HFFc6 (cell line): ENCODE measurements at regions not wholly inside any gene's neighbourhood (a gene's known extent, or its start where the extent isn't known, plus 50 kb on each side); places are given as distances from the start of the nearest gene placed in this dataset.

Source experiments
- DNase-seq: peaks from one replicate; pipeline ENCODE4 v3.0.0-alpha.2; 2018
- H3K27ac Mint-ChIP-seq: 2 replicates; pipeline ENCODE4 v1.8.0; 2020; ENCODE audit warnings: mild to moderate bottlenecking, mixed read lengths
- H3K27me3 Mint-ChIP-seq: 2 replicates; pipeline ENCODE4 v1.8.0; 2021; ENCODE audit warnings: mild to moderate bottlenecking, moderate library complexity, mixed read lengths; ENCODE audit not compliant: insufficient read depth
- H3K36me3 Mint-ChIP-seq: 2 replicates; pipeline ENCODE4 v1.8.0; 2021; ENCODE audit warnings: low read depth, mixed read lengths
- H3K4me1 Mint-ChIP-seq: 2 replicates; pipeline ENCODE4 v1.8.0; 2020; ENCODE audit warnings: low read depth, mixed read lengths
- H3K4me3 Mint-ChIP-seq: 2 replicates; pipeline ENCODE4 v1.8.0; 2020; ENCODE audit warnings: mild to moderate bottlenecking, moderate library complexity, mixed read lengths
- H3K9me3 Mint-ChIP-seq: 2 replicates; pipeline ENCODE4 v1.8.0; 2020; ENCODE audit warnings: mild to moderate bottlenecking, mixed read lengths
- CTCF ChIP-seq: fragments of 200-600 bp; sonication (generic); IDR thresholded peaks from 2 replicates; pipeline ENCODE4 v1.5.0; 2021; ENCODE audit warnings: antibody characterized with exemption, mild to moderate bottlenecking

- Mint-ChIP-seq H3K4me1 (peaks cover 14% of the 10 kb centered on the region), H3K27ac (no peak overlapping the region), H3K36me3 (no peaks in the 10 kb centered on the region), H3K9me3 (no peaks in the 10 kb centered on the region), H3K27me3 (no peaks in the 10 kb centered on the region), H3K4me3 (no peak overlapping the region)
- DNase-seq: no peak
- no peak for TF ChIP-seq CTCF
Measured at GRCh38 chr6:143609501-143609900, 68.3 kb upstream of the PHACTR2 start.

GRCh38 chr6:143608906-143609305 lies 68.9 kb upstream of the PHACTR2 start:
- H3K9me3 Mint-ChIP-seq: no peaks in the 10 kb centered on the region
- DNase-seq: no peak
- no peak overlapping the region for H3K4me3 Mint-ChIP-seq
- H3K4me1 Mint-ChIP-seq: peaks cover 14% of the 10 kb centered on the region
- TF ChIP-seq CTCF: no peak
- no peaks in the 10 kb centered on the region for H3K27me3 Mint-ChIP-seq
- no peaks in the 10 kb centered on the region for H3K36me3 Mint-ChIP-seq
- H3K27ac Mint-ChIP-seq: no peak overlapping the region

GRCh38 chr6:143607974-143608373 lies 69.8 kb upstream of the PHACTR2 start:
- no peak overlapping the region for H3K4me3 Mint-ChIP-seq
- no peak for DNase-seq
- no peak overlapping the region for H3K27ac Mint-ChIP-seq
- H3K27me3 Mint-ChIP-seq: no peaks in the 10 kb centered on the region
- H3K36me3 Mint-ChIP-seq: no peaks in the 10 kb centered on the region
- peaks cover 14% of the 10 kb centered on the region for H3K4me1 Mint-ChIP-seq
- no peak for TF ChIP-seq CTCF
- H3K9me3 Mint-ChIP-seq: no peaks in the 10 kb centered on the region

- Mint-ChIP-seq H3K9me3 (no peaks in the 10 kb centered on the region), H3K27ac (no peak overlapping the region), H3K4me3 (no peak overlapping the region), H3K36me3 (no peaks in the 10 kb centered on the region), H3K27me3 (no peaks in the 10 kb centered on the region), H3K4me1 (peaks cover 14% of the 10 kb centered on the region)
- DNase-seq: no peak
- TF ChIP-seq CTCF: no peak
Measured at GRCh38 chr6:143607168-143607567, 70.6 kb upstream of the PHACTR2 start.

GRCh38 chr6:143605906-143606521 lies 71.8 kb upstream of the PHACTR2 start:
- no peaks in the 10 kb centered on the region for H3K9me3 Mint-ChIP-seq
- H3K4me3 Mint-ChIP-seq: no peak overlapping the region
- H3K27ac Mint-ChIP-seq: no peak overlapping the region
- H3K36me3 Mint-ChIP-seq: no peaks in the 10 kb centered on the region
- TF ChIP-seq CTCF: no peak
- H3K27me3 Mint-ChIP-seq: no peaks in the 10 kb centered on the region
- no peak for DNase-seq
- H3K4me1 Mint-ChIP-seq: peaks cover 14% of the 10 kb centered on the region

GRCh38 chr6:143603455-143603854 lies 74.3 kb upstream of the PHACTR2 start:
- DNase-seq: no peak
- no peaks in the 10 kb centered on the region for H3K27me3 Mint-ChIP-seq
- H3K9me3 Mint-ChIP-seq: no peaks in the 10 kb centered on the region
- no peaks in the 10 kb centered on the region for H3K36me3 Mint-ChIP-seq
- H3K4me1 Mint-ChIP-seq: peaks cover 9% of the 10 kb centered on the region
- no peak overlapping the region for H3K4me3 Mint-ChIP-seq
- H3K27ac Mint-ChIP-seq: no peak overlapping the region
- TF ChIP-seq CTCF: no peak
